ENCODE measurements at regions not wholly inside any gene's neighbourhood (a gene's known extent, or its start where the extent isn't known, plus 50 kb on each side); places are given as distances from the start of the nearest gene placed in this dataset.

- Histone ChIP-seq H3K4me3 (ENCODE audit: extremely low read depth in 1 of 4, insufficient read depth in 2 of 4, low read depth in 3 of 4, low read length in 4 of 4) (no peak overlapping the region), H3K27me3 (replicated peaks in 1 of 4; ENCODE audit: control insufficient read depth in 3 of 4, extremely low read depth in 1 of 4, insufficient read depth in 3 of 4, low read length in 3 of 4) (no peaks in the 10 kb centered on the region), H3K9ac (replicated peaks in 1 of 4; ENCODE audit: extremely low read depth in 1 of 4, low read depth in 3 of 4, low read length in 3 of 4) (no peak overlapping the region), H3K14ac (ENCODE audit: insufficient read length) (no peak overlapping the region), H3K79me2 (ENCODE audit: control insufficient read depth in 1 of 2, insufficient read depth in 2 of 2, low read length in 2 of 2) (no peaks in the 10 kb centered on the region), H3K4me2 (ENCODE audit: insufficient read depth in 1 of 2, low read depth in 2 of 2, low read length in 2 of 2) (no peak overlapping the region), H2BK120ac (replicated peaks; ENCODE audit: low read depth, low read length) (no peak overlapping the region), H2BK12ac (ENCODE audit: low read depth, low read length) (no peak overlapping the region), H3K4ac (replicated peaks; ENCODE audit: insufficient read length, low read depth, low read length) (no peak overlapping the region), H3K36me3 (ENCODE audit: control insufficient read depth in 2 of 4, insufficient read depth in 4 of 4, low read length in 3 of 4) (no peaks in the 10 kb centered on the region), H2BK15ac (ENCODE audit: low read length) (no peak overlapping the region), H4K91ac (replicated peaks; ENCODE audit: insufficient read length, low read length) (no peak overlapping the region), H4K8ac (ENCODE audit: extremely low read depth, insufficient read depth, low read length) (no peak overlapping the region), H3K23ac (ENCODE audit: insufficient read length) (no peak overlapping the region), H3K9me3 (ENCODE audit: insufficient read depth in 2 of 2, low read depth in 1 of 2, low read length in 1 of 2) (no peaks in the 10 kb centered on the region), H2AFZ (ENCODE audit: low read length) (peak overlapping the region; percentile 28; the same call in 1 of the 2 replicates), H3K27ac (ENCODE audit: low read depth, low read length) (no peak overlapping the region), H2AK5ac (ENCODE audit: low read depth, low read length) (no peak overlapping the region), H2BK20ac (ENCODE audit: low read length) (no peak overlapping the region), H3K18ac (ENCODE audit: extremely low read depth, low read length) (no peak overlapping the region; the same call in 1 of the 2 replicates), H3K4me1 (replicated peaks in 1 of 4; ENCODE audit: control insufficient read depth in 3 of 4, insufficient read depth in 4 of 4, low read length in 3 of 4) (no peaks in the 10 kb centered on the region), H3K23me2 (ENCODE audit: low read depth, low read length) (no peaks in the 10 kb centered on the region), H4K5ac (ENCODE audit: insufficient read length, low read depth, low read length) (no peak overlapping the region), H3K56ac (replicated peaks; ENCODE audit: insufficient read length, low read depth, low read length) (no peak overlapping the region), H2BK5ac (ENCODE audit: low read depth, low read length) (no peak overlapping the region), H3K79me1 (ENCODE audit: low read depth, low read length) (no peaks in the 10 kb centered on the region), H4K20me1 (replicated peaks in 1 of 2; ENCODE audit: control insufficient read depth in 1 of 2, insufficient read depth in 2 of 2, low read length in 2 of 2) (no peaks in the 10 kb centered on the region)
- no peak for DNase-seq (ENCODE audit: low read depth in 1 of 2, low spot score in 2 of 2)
- 85% methylated on average over 3 of the region's 3 CpGs; no CpG with 5 or more reads in 1 of the 2 experiments for WGBS, 2 experiments (ENCODE audit: extremely low coverage in 1 of 2, insufficient coverage in 1 of 2, insufficient read length in 1 of 2, insufficient replicate concordance in 2 of 2, low coverage in 1 of 2, low lambda C conversion rate in 2 of 2, missing lambda C conversion rate in 1 of 2)
- ChIA-PET POLR2A (ENCODE audit: partially characterized antibody) (no interaction called here), CTCF (ENCODE audit: partially characterized antibody) (interaction anchor here (0.6 to 1.7 kb wide), 2 partner anchors 10 to 585 kb away, joined by 3 to 5 read pairs; no protein-coding TSS in a partner anchor)
- no peak for FAIRE-seq
- TF ChIP-seq FOSL1 (IDR thresholded peaks at IDR 0.05; ENCODE audit: insufficient read depth, low read depth, low read length) (no peak), E2F6 (IDR thresholded peaks at IDR 0.05) (no peak), JUND (IDR thresholded peaks at IDR 0.05; ENCODE audit: low read length) (no peak), CEBPB (IDR thresholded peaks at IDR 0.05; ENCODE audit: low read depth, low read length) (0 out of 2 replicates have a peak, but pooled peaks have one; percentile 5), YY1 (IDR thresholded peaks at IDR 0.05; ENCODE audit: low read depth, low read length) (no peak)
Observed at GRCh38 chr5:50929174-50929573, 262.7 kb downstream of the PARP8 start.

Measured in H1 (cell line).